ENCODE measurements at regions not wholly inside any gene's neighbourhood (a gene's known extent, or its start where the extent isn't known, plus 50 kb on each side); places are given as distances from the start of the nearest gene placed in this dataset.
"Not testable (repeated sequence)": the region's sequence is repeated elsewhere in the genome, so short reads cannot be mapped to it uniquely, and the experiment has no call there.

DNA sequence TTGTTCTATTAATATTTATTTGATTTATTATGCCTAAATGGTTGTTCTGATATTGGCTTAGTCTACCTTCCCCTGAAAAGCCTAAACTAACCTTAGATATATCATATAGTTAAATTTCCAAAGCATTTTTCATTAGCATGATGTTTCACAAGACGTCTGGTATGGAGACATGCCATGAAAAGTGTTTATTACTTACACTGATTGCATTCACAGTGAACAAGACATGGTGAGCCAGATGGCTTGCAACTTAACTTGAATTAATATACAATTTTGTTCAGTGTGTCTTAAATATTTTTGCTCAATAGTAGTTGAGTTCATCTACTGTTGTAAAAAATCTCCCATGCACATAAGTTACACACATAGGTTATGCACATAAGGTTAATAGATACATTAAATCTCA lies 758.4 kb downstream of the NSUN3 start:
- no peak for DNase-seq (ENCODE audit: low read depth)

DNA sequence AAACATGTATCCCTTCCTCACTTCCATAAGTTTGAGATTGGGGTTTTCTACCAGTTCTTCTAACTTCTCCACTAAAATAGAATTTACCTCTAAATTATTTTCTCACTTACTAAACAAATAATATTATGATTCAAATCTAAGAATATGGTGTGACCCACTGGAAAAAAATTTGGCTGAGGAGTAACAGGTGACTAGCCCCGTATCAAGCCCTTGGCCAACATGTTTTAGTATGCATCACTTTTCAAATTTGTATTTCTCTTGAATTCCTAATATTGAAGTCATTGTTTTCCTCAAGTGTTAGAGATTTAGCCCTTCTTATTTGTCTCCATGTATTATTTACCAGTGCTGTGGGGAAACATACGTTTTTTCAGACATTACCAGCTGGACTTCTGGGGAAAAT lies 759.4 kb downstream of the NSUN3 start:
- no peak for DNase-seq (ENCODE audit: low read depth)

DNA sequence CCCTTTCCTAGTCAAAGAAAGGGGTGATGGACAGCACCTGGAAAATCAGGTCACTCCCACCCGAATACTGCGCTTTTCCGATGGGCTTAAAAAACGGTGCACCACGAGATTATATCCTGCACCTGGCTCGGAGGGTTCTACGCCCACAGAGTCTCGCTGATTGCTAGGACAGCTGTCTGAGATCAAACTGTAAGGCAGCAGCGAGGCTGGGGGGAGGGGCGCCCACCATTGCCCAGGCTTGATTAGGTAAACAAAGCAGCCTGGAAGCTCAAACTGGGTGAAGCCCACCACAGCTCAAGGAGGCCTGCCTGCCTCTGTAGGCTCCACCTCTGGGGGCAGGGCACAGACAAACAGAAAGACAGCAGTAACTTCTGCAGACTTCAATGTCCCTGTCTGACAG lies 783.4 kb downstream of the NSUN3 start:
- not testable (repeated sequence) for DNase-seq (ENCODE audit: low read depth)

DNA sequence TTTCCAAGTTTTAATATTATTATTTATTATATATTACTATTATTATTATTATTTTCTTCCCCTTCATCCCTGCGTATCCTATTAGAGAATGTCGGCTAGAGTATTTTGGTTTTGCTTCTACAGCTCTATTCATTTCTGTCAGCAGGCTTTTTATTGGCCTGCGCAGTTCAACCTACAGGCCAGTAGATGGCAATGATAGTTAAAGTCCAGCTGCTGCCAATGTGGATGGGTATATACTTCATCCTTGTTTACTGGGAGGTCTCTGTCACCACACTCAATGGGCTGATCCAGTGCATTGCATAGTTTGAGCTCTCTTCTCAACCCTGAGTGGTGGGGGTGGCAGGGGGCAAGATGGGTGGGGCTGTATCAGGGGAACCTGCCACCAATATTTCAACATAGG lies 799.8 kb downstream of the NSUN3 start:
- no peak for DNase-seq (ENCODE audit: low read depth)

DNA sequence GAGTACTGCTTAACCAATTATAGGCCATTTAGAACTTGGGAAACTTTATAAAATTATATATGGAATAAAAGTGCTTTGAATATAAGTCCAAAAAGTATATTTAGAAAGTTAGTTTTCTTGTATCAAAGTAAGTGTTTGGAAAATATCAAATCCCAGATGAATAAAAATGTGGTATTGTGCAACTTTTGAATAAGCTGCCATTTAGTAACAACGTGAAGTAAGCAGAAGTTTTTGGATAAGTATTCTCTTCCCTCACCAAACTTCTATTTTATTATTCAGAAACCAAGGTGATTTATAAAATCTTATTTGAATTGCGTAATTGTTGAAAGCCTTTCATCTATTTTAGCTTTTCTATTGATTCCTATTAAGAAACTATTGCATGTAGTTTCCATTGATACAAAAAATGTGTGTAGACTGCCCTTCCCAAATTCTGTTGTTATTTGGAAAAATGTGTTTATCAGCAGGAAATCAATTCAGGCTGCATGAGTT lies 806.2 kb downstream of the NSUN3 start:
- DNase-seq (ENCODE audit: low read depth), result no peak

DNA sequence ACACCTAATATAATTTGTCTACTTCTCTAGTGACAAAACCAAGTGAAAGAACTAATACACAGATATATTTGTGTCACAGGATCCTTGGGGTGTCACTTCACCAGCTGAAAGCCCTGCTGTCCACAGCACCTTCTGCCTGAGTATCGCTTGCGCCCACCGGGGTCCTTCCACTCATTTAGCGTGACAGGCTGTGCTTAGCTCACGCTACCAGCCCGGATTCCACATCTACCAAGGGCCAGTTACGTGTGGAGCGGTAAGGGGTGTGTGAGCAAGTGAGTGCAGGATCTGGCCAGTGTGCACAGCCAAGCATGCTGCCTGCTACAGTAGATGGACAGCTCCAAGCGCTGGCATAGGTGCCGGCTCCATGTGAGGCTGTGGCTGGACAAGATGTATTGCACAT lies 810.9 kb downstream of the NSUN3 start:
- DNase-seq (ENCODE audit: low read depth), result no peak

DNA sequence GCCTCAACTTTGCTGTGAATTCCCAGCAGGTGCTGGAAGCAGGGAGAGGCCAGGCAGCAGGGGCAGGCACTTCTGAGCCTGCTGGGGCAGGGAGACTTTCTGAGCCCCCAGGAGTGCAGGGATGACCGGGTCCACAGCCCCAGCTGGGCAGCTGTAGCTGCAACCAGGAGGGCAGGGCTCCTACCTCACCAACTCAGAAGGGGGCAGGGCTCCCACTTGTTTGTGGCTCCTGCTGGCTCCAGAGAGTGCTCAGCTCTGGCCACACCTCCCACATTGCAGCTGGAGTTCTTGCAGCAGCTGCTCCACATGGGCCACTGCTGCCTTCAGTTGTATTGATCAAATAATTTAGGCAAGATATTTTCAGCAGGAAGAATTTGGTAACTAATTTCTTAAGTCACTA lies 812.3 kb downstream of the NSUN3 start:
- DNase-seq (ENCODE audit: low read depth), result no peak

DNA sequence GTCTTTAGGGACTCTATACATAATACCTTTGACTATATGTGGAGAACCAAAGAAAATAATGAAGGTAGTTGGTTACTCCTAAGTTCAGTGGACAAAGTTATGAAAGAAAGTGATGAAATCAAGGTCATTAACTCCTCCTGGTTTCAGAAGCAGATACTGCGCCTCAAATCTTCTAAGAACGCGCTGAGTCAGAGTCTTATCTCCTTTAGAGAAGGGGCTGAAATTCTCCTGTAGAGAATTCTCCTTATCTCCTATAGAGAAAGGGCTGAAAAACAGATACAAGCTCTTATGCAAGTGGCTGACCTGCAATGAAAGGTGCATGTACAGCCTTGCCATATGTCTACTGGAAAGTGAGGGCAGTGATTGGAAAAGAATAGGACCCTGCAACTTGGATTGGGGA lies 824.2 kb downstream of the NSUN3 start:
- DNase-seq (ENCODE audit: low read depth), result no peak

DNA sequence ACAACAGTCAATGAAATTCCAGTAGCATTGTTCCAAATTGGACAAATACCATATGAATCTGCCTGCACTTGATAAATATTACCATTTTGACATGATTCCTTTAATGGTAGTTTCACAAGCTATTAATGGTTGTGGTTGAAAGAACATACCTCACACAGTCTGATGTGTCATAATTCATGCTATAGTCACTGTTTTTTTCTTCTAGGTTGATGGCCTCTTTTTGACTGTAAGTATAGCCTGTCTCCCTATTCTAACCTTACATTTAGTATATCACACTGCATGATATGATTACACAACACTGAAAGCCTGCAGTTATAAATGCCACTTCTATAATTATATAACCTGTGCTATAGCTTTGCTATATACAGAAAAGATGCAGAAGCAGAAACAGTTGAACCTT lies 834.1 kb downstream of the NSUN3 start:
- no peak for DNase-seq (ENCODE audit: low read depth)

DNA sequence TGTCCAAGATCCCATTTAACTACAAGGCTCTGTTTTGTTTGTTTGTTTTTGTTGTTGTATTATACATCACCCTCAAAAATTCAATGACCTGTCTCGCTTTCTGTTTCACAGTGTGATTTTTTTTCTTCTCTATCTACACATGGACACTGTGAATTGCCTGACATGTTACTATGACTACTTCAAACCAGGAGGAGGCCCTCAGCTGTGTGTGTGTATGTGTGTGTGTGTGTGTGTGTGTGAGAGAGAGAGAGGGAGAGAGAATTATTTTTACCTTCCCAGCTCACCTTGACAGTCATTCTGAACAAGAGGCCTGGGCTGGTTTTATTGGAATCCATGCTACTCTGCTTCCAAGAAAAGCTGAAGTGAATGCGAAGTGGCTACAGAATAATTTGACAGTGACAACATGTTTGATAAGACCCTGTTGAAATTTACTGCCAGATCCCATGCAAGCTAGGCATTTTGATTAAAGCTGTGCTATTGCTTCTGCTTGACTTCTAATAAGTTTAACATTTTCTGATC lies 841.4 kb downstream of the NSUN3 start:
- DNase-seq (ENCODE audit: low read depth), result no peak

DNA sequence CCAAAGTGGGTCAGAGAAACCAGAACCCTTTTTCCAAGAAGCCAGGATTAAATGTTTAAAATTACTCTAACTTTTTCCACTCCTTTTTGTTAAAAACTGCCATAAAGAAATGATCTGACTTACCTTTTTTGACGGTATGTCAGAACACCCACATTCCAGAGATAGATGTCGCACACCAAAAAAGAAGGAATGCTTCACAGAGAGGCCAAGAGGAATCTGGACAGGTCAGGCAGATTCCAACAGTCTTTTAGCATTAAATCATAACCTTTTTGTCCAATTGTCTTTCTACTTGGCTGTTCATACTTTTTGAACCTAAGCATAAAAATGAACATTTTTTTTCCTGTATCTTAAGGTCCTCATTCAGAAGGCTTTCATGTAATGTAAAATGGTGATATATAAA lies 846.9 kb downstream of the NSUN3 start:
- DNase-seq (ENCODE audit: low read depth), result no peak

DNA sequence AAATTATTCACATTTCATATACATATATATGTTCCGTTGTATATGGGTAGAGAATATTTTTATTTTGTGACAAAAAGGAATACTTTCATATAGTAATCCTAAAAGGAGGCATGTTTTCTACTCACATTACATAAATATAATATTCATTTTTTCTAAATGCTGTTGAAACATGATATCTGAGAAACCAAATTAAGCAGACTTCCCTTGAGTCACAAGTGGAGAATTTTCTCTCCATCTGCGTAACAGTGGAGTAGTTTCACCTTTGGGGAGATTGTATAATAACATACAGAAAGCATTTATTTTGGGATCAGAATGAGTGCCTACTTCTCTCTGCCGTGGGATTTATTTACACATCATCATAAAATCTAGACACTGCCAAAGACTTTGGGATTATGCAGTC lies 849.8 kb downstream of the NSUN3 start:
- no peak for DNase-seq (ENCODE audit: low read depth)

DNA sequence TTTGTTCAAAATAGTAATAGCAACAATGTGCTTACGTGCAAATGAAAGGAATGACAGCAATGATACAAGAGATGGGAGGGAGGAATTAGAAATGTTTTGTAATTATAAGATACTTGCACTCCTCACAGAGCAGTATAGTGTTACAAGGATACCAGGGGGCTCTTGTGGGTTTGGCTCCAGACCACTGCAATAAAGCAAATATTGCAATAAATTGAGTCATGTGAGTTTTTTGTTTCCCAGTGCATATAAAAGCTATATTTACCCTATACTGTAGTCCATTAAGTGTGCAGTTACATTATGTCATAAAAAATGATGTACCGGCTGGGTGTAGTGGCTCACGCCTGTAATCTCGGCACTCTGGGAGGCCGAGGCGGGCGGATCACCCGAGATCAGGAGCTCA lies 864.3 kb downstream of the NSUN3 start:
- no peak for DNase-seq (ENCODE audit: low read depth)

DNA sequence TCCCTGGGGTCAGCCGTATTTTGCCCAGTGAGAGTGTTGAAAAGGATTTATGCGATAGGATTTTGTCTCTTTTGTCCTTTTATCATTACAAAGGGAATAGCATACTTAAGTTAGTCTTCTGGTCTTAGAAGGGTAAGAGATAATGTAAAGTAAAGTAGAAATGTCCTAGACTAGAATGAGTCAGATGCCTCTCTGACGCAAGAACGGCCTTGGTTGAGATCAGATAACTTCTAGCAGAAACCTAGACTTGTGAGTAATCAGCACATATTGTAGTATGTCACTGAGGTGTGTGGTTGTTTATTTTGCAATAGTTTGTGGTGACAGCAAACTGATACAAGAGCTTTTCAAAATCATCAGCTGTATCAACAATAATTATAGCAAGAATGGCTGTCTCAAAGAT lies 866.1 kb downstream of the NSUN3 start:
- DNase-seq (ENCODE audit: low read depth), result no peak

DNA sequence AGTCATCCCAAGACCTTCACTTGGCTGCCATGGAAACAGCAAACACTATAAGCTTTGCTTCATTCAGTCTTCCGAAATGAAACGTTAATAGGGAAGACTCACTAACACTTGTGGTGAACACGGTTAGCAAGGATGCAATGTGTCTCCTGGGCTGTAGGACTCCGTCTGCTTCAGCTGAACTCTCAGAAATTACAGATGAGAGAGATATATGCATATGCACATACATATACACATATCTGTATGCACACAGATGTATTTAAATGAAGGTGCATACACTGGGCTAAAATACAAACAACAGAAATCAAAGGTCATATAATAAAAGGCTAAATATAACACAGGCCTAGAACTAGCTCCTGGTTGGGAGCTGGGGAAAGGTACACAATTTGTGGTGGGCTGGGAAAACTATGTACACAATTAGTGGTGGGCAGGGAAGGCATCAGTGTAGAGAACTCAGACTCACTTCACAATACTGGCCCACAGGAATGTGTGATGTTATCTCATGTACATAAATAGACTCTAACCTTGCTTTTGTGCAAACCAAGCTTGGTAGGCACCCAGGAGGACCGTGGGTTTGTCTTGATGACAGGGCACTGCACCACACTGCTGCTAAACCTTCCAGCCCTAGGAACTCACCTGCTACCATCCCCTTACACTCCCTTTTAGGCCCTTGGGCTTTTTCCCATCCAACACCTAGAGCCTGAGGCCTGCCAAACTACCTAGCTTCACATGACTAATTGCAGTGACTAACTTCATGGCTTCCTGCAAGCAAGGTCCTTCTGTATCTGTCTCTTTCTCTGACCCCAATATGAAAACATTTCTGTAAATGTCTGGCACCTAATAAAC lies 873.1 kb downstream of the NSUN3 start:
- no peak for DNase-seq (ENCODE audit: low read depth)

DNA sequence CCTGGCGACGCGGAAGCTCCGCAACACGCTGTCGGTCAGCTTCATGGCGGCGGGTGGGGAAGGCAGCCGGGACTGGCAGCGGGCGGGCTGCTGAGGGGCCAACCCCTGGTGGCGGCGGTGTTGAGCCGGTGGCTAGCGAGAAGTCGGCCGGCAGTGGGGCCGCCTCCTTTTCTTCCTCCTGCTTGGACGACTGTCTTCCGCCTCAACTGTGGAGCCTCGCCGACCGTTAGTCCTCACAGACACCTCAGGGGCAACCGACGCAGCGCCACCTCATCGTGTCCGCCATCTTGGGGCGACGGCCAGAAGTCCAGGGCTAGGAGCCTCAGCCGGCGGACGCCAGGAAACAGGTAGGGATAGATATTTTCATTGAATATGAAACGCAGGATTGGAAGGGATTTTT lies 875.1 kb downstream of the NSUN3 start:
- no peak for DNase-seq (ENCODE audit: low read depth)

DNA sequence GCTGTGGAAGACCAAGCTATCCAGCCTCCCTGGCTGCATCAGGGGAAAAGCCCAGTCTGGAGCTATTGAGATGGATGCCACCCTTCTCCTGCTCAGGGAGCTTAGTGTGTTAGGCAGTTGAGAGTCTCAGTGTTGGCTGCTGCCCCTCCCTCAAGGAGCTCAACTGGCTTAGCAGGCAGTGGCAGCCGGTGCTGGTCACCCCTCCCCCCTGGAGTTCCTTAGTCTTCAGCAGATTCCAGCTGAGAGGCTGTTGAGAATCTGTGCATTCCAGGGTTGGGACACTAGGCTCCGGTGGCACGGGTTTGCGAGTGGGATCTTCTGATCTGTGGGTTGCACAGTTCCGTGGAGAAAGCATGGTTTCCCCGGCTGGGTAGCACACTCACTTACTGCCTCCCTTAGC lies 883.8 kb downstream of the NSUN3 start:
- no peak for DNase-seq (ENCODE audit: low read depth)

DNA sequence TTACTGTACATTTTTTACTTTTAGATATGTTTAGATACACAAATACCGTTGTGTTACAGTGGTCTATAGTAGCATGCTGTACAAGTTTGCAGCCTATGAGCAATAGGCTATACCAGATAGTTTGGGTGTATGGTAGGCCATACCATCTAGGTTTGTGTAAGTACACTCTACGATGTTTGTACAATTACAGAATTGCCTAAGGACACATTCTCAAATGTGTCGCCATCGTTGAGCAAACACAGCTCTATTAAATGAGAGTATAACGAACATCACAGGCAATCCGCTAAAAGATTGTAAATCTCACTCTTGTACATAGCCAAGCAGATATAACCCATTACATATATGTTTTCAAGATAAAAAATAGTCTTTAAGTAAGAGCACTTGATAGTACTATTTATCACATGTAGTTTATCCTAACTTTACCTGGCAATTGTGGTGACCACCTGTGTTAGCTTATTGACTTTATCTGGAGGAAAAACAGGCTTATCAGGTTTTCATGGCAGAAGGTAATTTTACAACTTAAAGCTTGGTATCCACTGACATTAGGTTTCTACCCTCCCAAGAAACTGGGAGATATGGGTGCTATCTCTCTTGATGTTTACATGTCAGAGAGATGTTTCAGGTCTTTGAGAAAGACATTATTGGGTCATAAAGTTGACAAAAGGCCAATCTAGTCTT lies 898.7 kb downstream of the NSUN3 start:
- DNase-seq (ENCODE audit: low read depth), result no peak

DNA sequence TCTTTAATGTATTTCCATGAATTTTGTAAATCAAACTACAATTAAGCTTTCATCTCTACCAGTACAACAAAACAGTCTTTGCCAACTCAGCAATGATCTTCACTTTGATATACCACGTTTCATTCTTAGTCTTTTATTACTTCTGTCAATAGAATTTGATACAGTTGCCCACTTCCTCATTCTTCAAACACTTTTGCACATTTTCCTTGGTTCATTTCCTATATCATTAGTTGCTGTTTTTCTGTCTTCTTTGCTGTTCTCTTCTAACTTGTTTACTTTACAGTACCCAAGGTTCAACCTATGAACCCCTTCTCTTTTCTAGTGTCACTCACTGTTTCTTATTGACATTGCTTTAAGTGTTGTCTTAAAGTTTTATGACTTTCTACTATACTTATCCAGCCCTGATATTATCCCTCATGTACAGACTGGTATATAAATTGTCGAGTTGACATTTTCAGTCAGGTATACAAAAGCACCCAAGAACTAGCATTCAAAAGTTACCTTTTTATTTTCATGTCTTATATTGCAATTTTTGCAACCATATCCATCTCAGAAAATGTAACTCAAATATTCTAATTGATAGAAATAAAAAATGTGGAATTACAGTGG lies 903.1 kb downstream of the NSUN3 start:
- no peak for DNase-seq (ENCODE audit: low read depth)

DNA sequence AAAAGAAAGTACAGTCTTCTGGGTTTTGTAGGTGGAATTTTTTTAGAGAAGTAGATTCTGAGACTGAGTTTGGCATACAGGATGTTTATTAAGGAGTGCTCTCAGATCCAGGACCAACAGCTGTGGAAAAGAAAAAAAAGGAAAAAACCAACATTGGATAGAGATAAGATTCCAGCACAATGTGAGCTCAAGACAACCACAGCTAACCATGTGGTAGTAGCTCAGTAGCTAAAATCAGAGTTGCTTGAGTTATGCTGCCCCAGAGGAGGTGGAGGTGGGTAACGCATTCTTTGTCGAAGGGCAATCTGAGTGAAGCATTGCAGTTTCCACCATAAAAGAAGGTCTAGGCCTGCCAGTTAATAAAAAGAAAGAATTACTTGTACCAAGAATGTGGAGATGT lies 904.3 kb downstream of the NSUN3 start:
- DNase-seq (ENCODE audit: low read depth), result no peak

DNA sequence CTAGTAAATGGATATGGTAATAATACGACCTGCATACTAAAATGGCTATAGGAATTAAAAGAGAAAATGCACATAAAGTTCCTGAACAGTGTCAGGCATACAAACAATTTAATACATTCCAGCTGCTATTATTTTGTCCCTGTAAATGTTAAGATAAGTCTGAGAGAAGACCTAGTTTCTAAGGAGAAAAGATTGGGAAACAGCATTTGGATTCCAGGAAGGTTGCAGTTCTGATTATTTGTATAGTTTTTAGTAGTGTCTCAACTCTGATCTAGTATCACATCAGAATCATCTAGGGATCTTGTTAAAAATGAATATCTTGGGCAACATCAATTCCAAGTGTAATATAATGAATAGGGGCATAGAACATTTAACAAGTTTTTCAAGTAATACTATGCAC lies 905.7 kb downstream of the NSUN3 start:
- no peak for DNase-seq (ENCODE audit: low read depth)

DNA sequence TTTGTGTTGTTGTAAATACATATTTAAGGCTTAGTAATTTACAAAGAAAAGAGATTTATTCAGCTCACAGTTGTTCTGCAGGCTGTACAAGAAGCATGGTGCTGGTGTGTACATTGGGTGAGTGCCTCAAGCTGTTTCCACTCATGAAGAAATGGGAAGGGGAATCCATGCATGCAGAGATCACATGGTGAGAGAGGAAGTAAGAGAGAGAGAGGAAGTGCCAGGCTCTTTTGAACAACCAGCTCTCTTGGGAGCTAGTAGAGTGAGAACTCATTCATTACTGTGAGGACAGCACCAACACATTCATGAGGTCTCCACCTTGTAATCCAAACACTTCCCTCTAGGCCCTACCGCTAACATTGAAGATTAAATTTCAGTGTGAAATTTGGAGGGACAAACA lies 909.2 kb downstream of the NSUN3 start:
- DNase-seq (ENCODE audit: low read depth), result no peak

DNA sequence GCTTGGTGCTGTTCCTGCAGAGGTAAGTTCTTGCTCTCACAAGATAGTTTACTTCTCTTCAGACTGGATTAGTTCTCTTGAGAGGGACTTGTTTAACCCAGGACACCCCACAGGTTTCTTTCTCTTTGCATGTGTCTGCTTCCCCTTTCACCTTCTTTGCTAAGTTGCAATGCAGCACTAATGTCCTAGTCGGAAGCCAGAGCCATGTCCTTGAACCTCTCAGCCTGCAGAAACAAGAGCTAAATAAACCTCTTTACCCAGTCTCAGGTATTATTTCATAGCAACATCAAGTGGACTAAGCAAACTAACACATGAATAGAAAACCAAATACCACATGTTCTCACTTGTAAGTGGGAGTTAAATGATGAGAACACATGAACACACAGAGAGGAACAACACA lies 915.2 kb downstream of the NSUN3 start:
- no peak for DNase-seq (ENCODE audit: low read depth)
